ENCODE measurements at regions not wholly inside any gene's neighbourhood (a gene's known extent, or its start where the extent isn't known, plus 50 kb on each side); places are given as distances from the start of the nearest gene placed in this dataset.

- peaks cover 0 to 10% (median 0%) of the 10 kb centered on the region in 9 donors for H3K4me1 ChIP-seq
- no peak for DNase-seq
- peak in 2 of 8 donors; percentile 46 to 81 for ATAC-seq
- no peaks in the 10 kb centered on the region for H3K36me3 ChIP-seq
- no peaks in the 10 kb centered on the region for H3K27me3 ChIP-seq
- peaks cover 0 to 3% (median 0%) of the 10 kb centered on the region in 11 donors for H3K9me3 ChIP-seq
- intact Hi-C loops (cut with DNase I) = no loop called here
- 33 to 37% methylated on average over 14 of the region's 14 CpGs for WGBS, 2 donors
- no peak overlapping the region for H3K27ac ChIP-seq
- no peak overlapping the region for H3K4me3 ChIP-seq
- TF ChIP-seq CTCF (IDR thresholded peaks at IDR 0.05) = no peak
These were observed 216.6 kb upstream of the SLC10A2 start for GRCh38 chr13:103282571-103283450.

- intact Hi-C loops (cut with DNase I) = no loop called here
- Histone ChIP-seq H3K36me3 (no peaks in the 10 kb centered on the region), H3K4me3 (no peak overlapping the region), H3K27ac (no peak overlapping the region), H3K9me3 (no peaks in the 10 kb centered on the region), H3K27me3 (no peaks in the 10 kb centered on the region), H3K4me1 (peaks cover 0 to 6% (median 0%) of the 10 kb centered on the region in 9 donors)
- no peak for DNase-seq
- no peak for ATAC-seq
- WGBS, 2 donors = 69 to 71% methylated on average over 5 of the region's 5 CpGs
- TF ChIP-seq CTCF (IDR thresholded peaks at IDR 0.05) = no peak
These were observed 211.9 kb upstream of the SLC10A2 start for GRCh38 chr13:103277959-103278694.

- DNase-seq (no peak), ATAC-seq (no peak)
- intact Hi-C loops (cut with DNase I) = no loop called here
- H3K27ac ChIP-seq = no peak overlapping the region
- H3K9me3 ChIP-seq = no peaks in the 10 kb centered on the region
- H3K36me3 ChIP-seq = no peaks in the 10 kb centered on the region
- no peaks in the 10 kb centered on the region for H3K4me1 ChIP-seq
- no peak for TF ChIP-seq CTCF (IDR thresholded peaks at IDR 0.05)
- H3K27me3 ChIP-seq = no peaks in the 10 kb centered on the region
- no peak overlapping the region for H3K4me3 ChIP-seq
- WGBS, 2 donors = 80 to 87% methylated on average over 8 of the region's 8 CpGs
These were observed 210.7 kb upstream of the SLC10A2 start for GRCh38 chr13:103276775-103277498.

- 73 to 78% methylated on average over 4 of the region's 4 CpGs for WGBS, 2 donors
- ATAC-seq = no peak
- TF ChIP-seq CTCF (IDR thresholded peaks at IDR 0.05) = no peak
These were observed 209.5 kb upstream of the SLC10A2 start for GRCh38 chr13:103275722-103276121.

More at GRCh38 chr13:103275722-103276121, 209.5 kb upstream of the SLC10A2 start:
- no peaks in the 10 kb centered on the region for H3K36me3 ChIP-seq
- H3K9me3 ChIP-seq = no peaks in the 10 kb centered on the region
- H3K27me3 ChIP-seq = no peaks in the 10 kb centered on the region
- DNase-seq = no peak
- H3K4me1 ChIP-seq = no peaks in the 10 kb centered on the region
- no peak overlapping the region for H3K27ac ChIP-seq
- intact Hi-C loops (cut with DNase I) = no loop called here
- no peak overlapping the region for H3K4me3 ChIP-seq
